ENCODE measurements at regions not wholly inside any gene's neighbourhood (a gene's known extent, or its start where the extent isn't known, plus 50 kb on each side); places are given as distances from the start of the nearest gene placed in this dataset.

DNA sequence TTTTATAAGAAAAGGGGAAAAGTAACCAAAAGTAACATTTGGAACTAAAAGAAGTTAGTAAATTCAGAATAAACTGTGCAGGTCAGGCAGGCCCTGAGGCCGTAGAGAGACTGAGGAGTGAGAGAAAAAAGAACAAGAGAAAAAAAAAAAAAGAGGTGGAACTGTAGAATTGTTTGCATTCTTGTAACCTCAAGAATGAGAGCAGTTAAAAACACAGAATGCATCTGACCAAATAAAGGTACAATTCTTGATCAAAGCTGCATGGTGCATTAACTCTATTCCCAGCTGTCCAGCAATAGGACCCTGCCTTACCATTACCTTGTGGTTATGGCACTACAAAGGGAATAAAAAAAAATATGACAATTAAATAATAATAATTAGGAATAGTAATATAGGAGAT is 170.1 kb upstream of the SEMA3A start:
- TF ChIP-seq POLR2A (IDR thresholded peaks at IDR 0.05) (no peak), EP300 (IDR thresholded peaks at IDR 0.05) (no peak)
